ENCODE measurements at regions not wholly inside any gene's neighbourhood (a gene's known extent, or its start where the extent isn't known, plus 50 kb on each side); places are given as distances from the start of the nearest gene placed in this dataset.

DNA sequence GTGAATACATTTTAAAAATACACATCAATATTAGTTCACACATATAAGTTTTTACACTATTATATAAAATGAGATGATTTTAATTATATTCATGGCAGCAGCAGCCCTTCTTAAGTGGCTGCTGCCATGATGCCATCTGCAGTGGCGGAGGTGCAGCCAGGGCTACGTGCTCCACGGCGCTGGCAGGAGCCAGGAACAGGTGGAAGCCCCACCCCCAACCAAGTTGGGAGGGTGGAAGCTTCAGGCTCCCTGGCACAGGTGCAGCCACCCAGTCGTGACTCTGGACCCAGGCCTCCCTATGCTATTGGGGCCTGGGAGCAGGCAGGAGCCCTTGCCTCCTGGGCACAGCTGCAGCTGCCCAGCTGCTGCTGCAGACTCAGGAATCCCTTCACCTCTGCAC is 646.9 kb upstream of the PCDH9 start:
- TF ChIP-seq, protein P1, sequence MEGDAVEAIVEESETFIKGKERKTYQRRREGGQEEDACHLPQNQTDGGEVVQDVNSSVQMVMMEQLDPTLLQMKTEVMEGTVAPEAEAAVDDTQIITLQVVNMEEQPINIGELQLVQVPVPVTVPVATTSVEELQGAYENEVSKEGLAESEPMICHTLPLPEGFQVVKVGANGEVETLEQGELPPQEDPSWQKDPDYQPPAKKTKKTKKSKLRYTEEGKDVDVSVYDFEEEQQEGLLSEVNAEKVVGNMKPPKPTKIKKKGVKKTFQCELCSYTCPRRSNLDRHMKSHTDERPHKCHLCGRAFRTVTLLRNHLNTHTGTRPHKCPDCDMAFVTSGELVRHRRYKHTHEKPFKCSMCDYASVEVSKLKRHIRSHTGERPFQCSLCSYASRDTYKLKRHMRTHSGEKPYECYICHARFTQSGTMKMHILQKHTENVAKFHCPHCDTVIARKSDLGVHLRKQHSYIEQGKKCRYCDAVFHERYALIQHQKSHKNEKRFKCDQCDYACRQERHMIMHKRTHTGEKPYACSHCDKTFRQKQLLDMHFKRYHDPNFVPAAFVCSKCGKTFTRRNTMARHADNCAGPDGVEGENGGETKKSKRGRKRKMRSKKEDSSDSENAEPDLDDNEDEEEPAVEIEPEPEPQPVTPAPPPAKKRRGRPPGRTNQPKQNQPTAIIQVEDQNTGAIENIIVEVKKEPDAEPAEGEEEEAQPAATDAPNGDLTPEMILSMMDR (IDR thresholded peaks at IDR 0.05; ENCODE audit: low read depth, low read length, poor library complexity, severe bottlenecking): no peak
- no peak for TF ChIP-seq EZH2phosphoT487 (IDR thresholded peaks at IDR 0.05; ENCODE audit: borderline replicate concordance, low read length)

All from DOHH2 (cell line).